Retina (tissue), 1 donor: ENCODE measurements at regions not wholly inside any gene's neighbourhood (a gene's known extent, or its start where the extent isn't known, plus 50 kb on each side); places are given as distances from the start of the nearest gene placed in this dataset.

Source experiments
- DNase-seq: peaks from one replicate; pipeline ENCODE4 v3.0.0-alpha.2; 2016

DNA sequence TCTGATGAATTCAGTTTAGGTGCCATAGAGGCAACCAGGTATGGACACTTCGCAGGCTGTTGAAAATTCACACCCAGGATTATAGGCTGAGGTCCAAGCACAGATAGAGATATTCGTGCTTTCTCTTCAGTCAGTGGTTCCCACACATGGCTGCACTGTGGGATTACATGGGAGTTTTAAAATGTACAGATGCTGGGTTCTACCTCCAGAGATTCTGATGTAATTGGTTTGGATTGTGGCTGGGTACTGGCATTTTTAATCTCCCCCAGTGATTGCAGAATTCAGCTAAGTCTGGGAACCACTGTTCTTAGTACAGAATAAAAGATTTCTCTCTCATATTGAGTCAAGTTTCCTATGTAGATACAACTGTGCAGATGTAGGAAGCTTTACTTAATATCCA is 91.6 kb downstream of the FOXB1 start:
- DNase-seq, result no peak

DNA sequence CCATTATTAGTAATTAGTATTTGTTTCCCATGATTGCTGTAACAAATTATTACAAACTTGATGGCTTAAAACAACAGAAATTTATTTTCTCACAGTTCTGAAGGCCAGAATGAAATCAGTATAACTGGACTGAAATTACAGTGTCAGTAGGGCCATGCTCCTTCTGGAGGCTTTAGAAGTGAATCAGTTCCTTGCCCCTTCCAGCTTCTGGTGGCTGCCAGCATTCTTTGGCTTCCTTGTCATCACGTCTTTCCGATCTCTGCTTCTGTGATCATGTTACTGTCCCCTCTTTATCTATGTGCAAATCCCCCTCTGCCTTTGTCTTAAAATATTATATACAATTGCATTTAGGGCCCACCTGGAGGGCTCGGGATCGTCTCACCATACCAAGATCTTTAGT is 92.0 kb downstream of the FOXB1 start:
- DNase-seq, result no peak

DNA sequence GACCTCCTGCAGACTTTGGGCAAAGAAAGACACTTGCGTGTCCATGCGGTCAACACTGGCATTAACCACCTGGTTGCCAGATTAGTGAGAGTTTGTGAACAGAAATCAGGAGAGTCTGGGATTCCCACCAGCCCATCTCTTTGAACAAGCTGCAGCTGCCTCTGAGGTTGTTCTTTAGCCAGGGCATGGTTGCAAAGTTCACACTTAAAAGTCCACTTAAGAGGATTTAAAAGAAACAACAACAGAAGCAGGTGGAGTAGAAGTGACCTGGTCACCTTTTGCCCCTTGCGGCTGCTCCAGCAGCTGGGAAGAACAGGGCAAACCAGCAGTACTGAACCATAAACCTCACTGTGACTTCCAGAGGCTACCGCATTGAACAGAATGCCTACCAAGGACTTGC is 97.3 kb downstream of the FOXB1 start:
- DNase-seq, result no peak

DNA sequence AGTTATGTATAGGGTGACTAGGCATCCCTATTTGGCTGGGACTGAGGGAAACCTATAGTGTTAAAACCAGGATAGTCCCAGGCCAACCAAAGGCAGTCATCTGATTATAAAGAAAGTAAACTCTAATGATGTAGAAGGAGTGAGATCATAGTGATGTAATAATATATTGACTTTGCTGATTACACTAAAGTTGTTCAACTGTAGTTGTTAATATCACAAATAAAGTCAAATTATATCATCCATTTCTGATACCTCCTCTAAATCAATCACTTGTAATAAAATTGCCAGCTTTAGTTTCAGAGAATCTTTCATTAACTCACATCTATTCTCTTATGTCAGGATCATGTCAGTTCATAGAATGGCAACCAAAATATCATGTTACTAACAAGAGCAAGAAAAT is 98.6 kb downstream of the FOXB1 start:
- no peak for DNase-seq

DNA sequence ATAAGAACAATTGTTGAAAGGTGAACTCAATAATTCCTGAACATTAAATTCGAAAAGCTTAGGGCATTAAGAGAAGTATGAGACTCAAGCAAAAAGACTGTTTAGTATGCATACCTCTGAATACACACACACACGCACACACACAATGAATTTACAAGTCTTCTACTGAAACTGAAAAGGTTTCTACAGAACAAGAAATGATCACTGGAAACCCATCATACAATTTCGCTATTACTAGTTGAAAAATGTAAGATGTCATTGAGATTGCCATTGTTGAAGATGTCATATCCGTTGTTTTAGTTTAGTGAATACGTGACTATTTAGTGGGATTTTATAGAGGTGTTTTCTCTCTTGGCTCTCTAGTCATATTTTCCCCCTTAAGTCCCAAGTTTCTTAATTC is 106.8 kb downstream of the FOXB1 start:
- no peak for DNase-seq

DNA sequence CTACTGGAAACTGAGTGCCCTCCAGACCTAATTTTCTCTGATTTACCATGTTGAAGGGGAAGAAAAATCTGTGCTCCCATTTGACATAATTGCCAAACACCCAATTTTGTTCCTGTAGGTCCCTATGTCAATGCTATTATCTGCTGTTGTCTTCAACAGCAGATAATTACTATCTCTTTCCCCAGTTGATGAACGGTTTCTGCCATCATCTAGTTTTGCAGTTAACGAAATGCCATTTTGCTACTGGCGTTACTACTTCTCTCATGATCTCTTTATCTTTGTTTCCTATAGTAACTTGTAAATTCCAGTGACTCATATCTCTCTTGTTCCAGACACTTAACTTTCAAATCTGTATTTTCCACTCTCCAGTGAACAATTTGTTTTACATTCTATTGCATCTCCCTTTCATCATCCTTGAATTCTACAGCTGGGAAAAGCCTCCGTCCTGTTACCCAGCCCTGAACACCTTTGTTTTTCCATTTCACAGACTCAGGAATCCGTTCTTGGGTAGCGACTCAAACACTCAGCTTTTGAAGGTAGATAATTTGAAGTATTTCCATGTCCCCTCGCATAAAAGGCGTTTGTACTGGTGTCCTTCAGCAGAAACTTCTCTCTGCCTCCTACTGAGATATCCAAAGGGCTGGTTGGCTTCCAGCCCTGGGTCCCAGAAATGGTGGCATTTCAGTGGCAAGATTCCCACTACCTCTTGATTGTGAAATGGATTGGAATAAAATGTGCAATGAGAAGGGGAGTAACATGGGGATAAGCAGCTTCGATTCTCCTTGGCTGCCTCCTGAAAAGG is 111.7 kb downstream of the FOXB1 start:
- no peak for DNase-seq

DNA sequence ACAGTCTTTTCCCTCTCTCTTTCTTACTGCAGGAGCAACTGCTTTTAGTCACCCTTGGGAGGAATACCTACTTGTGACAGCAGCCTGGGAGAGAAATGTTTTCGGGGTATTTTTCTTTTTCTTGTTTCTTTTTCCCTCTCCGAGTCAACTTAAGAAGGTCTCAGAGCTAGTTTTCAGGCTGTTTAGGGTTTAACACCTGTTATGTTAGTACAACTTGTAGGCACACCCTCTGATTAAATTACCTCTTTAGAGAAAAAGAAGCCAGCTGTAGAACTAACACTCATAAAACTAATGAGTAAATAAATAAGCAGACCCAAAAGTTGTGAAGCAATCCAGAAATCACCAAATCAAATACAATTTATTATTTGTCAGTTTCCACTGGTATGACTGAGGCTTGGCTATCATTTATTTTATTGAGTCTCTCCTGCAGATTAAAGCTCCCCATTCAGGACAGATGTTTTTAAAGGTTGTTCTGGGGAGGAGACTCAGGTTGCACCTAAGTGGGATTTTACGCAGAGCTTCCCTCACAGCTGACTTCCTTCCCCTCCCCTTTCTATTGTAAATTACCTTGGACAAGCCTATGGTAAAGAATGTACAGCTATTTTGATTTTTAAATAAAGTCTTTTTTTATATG is 112.5 kb downstream of the FOXB1 start:
- DNase-seq, result no peak

DNA sequence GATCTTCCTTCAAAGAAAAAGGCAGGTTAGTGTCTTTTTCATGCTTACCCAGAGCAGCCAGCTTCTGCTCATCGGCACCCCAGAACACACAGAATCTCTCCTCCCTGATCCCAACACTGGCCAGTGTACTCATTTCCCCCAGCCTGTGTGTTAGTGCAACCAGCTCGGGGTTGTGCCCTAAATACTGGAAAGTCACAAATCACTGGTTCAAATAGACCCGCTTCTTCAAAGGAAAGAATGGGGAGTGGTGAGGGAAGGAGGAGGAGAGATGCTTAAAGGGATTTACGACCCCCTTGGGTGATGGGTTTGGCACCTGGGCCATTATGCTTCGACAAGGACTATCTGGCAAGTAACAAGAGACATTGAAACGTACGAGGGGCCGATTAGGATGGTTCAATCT is 114.0 kb downstream of the FOXB1 start:
- no peak for DNase-seq

DNA sequence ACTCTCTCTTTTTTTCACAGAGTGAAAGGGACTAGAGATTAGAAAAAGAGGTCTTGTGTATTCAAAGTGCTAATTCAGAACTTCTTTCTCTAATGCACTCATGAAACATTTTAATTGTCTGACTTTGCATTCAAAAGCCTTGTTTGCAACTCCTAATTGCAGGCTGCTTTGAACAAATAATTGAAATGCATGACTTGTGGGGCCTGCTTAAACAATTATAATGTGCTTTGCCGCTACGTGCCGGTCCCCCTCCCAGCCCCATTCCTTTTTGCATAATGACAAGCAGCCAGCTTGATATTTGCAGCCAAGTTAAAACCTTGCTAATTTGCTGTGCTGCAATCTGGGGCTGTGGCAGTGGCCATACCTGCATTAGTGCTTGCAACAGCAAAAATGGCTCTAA is 114.5 kb downstream of the FOXB1 start:
- DNase-seq, result no peak

DNA sequence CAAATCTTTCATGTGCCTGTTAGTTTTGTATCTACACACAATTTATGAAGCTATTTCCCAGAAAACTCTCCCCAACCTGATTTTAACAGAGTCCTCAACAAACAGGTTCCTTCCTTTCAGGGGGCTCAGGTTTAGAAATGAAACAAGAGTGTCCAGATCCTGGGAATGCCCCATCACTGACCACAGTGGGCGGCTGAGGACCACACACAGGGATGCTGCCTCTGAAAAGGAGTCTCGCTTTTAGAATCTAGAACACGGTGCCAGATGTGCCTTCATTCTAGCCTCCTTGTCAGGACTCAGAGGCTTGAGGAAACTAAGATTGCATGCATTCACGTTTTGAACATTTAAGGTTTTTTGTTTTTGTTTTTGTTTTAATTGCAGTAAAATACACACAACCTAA is 115.0 kb downstream of the FOXB1 start:
- DNase-seq, result no peak

DNA sequence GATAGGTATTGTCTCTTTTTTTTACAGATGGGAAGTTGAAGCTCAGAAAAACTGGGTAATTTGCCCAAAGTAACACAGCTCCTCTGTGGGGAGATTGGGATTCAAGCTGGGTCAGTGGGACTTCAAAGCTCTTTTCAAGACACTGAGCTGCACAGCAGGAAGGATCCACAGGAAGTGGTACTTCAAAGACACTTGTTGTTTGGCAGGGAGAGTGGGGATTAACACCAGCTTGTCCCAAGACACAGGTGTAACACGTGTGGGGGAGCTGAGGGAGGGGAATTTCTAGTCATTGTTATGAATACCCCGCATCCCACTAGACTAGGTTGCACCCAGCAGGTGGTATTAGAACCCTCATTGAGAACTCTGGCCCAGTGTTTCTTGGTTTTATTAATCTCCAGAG is 116.0 kb downstream of the FOXB1 start:
- no peak for DNase-seq

DNA sequence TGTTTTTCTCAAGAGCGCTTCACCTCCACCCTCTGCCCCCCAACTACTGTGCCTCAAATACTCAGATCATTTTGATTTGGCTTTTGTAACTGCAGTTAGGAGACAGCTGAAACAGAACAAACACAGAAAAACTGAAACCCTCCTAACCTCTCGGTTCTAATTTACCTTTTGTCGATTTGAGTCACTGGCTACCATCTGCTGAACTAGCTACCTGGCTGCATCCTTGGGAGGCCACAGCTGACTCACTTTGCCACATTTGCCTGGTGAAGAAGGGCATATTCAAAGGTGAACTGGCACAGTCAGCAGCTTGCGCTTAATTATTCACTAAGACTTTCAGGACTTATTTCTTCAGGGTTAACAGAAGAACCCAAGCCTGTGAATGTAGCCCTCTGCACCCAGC is 117.7 kb downstream of the FOXB1 start:
- no peak for DNase-seq

DNA sequence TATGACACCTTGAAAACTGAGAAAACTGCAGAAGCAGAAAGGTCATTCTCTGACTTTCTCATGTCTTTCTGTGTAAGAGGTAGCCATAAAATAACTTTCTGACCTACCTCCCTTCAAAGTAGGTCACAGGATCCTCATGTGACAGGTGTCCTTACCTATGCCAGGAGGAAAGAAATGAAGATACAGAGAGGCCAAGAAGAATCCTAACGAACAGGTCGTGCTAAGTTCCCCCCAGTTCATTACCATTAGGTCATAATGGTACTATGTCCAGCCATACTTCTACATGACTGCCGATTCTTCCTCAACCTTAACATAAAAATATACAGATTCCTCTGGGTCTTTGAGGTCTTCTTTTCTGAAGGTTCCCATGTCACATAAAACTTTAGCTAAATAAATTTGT is 118.6 kb downstream of the FOXB1 start:
- DNase-seq, result no peak

DNA sequence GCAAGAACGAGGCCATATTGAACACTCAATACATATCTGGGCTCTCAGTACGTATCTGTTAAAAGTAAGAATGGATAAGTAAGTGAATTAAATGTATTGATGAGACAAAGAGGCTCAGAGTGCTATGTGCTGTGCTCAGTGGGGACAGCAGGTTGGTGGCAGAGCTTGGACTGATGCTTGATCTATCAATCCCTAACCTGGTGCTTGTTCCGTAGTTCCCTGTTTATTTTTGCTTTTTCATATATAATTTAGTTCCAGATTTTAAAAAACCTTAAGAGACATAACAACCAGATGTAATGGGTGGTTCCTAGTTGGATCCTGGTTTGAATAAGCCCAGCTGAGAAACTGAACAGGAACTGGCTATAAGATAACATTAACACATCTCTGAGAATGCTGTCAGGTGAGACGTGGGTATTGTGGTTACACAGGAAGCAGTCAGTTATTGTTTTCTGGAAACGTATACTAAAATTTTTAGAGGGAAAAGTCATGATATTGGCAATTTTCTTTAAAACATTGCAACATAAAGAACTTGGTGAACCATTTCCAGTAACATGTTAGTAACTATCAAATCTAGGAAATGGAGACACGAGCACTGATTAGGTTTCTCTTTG is 120.5 kb downstream of the FOXB1 start:
- DNase-seq, result no peak

DNA sequence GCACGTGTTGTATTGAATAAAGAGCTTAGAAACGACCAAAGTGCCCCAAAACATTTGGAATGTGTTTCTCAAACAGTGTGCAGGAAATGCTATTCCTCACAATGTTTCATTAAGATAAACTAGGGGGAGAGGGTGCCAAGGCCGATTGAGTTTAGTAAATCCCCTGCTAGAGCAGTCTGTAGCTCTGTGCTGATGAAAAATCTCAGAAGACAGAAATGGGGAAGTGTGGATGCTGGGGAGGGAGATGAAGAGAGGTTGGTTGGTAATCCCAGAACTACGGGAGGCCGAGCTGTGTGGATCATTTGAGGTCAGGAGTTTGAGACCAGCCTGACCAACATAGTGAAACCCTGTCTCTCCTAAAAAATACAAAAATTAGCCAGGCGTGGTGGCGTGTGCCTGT is 121.2 kb downstream of the FOXB1 start:
- no peak for DNase-seq

DNA sequence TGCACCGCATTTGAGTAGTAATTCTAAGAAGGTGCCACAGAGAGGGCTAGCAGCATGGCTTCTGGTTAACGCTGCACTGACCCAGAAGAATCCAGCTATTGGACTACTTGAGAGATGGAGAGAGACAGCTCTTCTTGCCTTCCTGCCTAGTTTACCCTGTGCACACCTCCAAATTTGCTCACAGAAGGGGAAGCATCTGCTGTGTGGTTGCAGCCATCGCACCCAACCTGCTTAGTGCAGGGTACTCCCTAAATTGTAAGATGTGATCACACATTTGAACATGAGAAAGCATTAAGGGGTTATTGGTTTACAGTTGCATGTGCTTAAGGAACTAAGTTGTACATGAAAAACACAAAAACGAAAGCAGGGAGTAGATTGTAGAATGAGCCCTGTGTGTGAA is 122.1 kb downstream of the FOXB1 start:
- DNase-seq, result no peak

DNA sequence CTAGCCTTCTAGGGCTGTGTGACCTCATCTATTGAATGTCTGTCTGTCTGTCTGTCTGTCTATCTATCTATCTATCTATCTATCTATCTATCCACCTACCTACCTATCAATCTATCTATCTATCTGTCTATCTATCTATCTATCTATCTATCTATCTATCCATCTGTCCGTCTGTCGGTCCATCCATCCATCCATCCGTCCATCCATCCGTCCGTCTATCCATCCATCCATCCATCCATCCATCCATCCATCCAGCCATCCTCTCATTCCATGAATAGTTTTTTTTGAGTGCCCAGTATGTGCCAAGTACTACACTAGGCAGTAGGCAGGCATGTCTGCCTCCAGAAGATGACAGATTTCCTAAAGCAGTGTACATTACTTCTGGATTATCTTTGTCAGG is 122.5 kb downstream of the FOXB1 start:
- no peak for DNase-seq

DNA sequence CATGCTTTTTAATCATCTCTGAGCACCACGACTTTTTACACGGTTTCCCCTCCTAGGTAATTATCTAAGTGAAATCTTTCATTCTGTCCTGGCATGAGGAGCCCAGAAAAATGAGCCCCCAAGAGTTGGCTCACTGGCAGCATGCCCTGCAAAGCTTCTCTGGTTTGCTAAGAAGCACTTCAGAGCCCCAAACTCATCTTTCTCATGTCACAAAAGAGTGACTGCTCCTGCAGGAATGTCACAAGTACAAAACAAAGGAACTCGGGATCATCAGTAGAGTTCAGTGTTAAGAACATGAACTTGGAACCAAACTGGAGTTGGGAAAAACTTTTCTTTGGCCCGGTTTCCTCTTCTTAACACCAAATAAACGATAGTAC is 123.9 kb downstream of the FOXB1 start:
- no peak for DNase-seq

DNA sequence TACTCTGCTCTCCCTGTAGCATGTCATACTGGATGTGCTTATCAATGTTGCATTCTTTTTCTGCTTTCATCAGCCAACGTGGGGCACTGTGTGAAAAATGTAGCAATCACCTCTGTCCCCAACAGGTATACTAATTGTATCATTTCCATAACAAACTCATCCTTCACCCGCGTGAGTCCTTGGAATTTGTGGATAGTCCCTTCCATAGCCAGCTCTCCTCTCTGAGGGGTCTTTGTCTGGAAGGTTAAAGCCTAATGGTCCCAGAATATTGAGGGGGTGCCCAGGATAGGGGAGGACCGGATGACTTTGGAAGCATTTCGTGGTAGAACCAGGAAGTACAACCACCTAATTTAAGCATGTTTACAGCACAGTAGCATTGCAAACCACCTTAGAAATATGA is 124.6 kb downstream of the FOXB1 start:
- DNase-seq, result no peak

DNA sequence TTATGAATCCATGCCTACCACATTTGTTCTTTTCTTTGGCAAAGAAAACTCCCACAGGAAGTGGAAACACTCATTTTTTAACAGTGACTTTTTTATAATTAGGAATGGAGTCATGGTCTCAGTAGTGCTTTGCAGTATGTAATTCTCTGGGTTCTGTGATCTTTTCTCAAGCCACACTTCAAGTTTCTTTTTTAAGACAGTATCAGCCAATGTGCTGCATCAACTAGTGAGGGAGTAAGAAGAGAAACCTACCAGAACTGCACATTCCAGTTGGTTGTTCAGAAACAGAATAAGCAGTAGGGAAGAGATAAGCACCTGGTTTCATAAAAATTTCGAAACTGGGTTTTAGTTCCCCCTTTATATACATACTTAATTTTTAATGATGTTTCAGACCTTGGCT is 126.3 kb downstream of the FOXB1 start:
- no peak for DNase-seq

DNA sequence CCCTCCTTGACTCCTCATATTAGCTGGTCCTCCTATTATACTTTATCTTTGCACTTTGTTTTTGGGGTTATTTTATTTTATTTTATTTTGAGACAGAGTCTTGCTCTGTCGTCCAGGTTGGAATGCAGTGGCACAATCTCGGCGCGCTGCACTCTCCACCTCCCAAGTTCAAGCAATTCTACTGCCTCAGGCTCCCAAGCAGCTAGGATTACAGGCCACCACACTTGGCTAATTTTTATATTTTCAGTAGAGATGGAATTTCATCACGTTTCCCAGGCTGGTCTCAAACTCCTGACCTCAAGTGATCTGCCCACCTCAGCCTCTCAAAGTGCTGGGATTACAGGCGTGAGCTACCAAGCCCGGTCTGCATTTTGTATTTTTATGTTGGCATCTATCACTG is 126.7 kb downstream of the FOXB1 start:
- DNase-seq, result no peak

DNA sequence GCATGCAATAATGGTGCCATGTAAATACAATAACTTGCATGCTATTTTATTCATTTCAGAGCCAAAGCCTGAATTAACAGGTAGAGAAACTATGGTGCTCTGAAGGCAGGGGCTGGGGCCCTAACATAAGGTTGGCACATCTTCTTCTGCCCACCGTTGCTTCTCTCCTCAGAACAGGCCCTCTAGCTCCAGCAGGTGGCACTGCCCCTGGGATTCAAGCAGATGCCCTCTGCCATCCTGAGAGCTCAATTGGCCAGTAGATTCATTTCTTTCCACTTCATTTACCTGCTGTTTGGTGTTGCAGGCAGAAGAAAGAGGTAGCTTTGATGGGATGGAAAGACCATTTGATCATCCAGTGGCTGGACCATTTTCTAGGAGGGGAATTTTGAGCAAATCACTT is 130.5 kb downstream of the FOXB1 start:
- no peak for DNase-seq

DNA sequence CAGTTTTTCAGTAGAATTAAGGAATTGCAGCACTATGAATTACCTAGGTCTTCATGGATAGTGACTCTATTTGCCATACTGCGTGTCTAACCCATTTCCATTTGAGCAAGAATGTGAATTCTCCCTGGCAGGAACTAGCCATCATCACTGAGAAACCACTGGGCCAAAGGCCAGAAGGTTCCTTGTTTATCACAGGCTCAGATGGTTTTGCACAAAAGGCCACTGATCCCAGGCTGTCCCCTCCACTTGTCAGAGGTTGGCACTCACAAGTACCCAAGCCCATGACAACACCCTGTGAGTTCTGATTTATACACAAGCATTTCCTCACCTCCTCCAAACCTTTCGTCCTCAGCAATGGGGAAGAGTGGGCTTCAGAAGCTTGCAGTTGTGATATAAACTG is 131.8 kb downstream of the FOXB1 start:
- DNase-seq, result no peak

DNA sequence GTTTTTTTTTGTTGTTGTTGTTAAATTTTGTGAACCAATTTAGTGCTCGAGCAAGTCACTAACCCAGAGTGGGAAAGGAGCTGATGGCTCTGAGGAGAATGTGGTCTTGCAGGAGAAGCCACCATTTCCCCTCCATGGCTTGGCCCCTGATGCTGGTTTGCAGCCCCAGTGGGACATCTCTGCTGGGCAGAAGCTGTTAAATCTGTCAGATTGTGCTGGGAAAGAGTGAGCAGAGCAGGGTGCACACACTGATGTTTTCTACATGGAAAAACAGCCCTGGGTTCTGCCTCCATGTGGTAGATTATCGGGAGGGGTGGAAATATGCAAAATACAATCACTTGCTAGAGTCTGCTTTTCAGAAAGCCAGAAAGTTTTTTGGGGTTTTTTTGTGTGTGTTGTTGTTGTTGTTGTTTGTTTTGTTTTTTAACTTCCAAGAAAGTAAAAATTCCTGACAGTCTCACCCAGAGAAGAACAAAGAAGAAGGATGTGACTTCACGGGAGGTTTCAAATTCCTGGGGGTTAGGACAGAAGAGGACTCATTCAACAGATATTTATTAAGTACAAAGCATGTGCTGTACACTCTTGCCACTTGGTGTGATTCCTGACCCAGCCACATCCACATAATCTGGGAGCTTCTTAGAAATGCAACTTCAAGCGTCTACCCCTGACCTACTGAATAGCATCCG is 133.7 kb downstream of the FOXB1 start:
- DNase-seq, result no peak
